ENCODE measurements at regions not wholly inside any gene's neighbourhood (a gene's known extent, or its start where the extent isn't known, plus 50 kb on each side); places are given as distances from the start of the nearest gene placed in this dataset.

DNA sequence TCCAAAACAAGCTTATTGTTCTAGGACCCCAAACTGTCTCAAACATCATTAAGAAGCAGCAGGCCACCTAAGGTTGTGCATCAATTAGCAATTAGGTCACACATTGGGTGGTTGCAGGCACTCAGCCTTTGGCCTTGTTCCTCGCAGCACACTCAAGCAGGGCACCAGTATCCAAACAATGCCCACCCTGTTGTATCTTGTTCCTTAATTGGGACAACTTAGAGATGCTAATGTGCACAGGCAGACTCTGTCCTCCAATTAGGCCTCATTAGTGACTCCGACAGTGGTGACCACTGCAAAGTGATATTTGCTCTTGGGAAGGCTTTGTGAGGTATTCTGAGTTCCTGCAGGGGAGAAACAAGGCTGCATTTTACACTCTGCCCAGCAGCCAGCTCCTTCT is 515.1 kb upstream of the PTBP2 start:
- Histone ChIP-seq H3K36me3 (ENCODE audit: control insufficient read depth, insufficient read depth, low read length) (no peaks in the 10 kb centered on the region), H4K20me1 (replicated peaks; ENCODE audit: control insufficient read depth, insufficient read depth, low read length) (no peaks in the 10 kb centered on the region), H3K9me3 (replicated peaks; ENCODE audit: control insufficient read depth, insufficient read depth, low read depth, low read length) (no peaks in the 10 kb centered on the region; the same call in 1 of the 2 replicates), H2AFZ (ENCODE audit: low read depth, low read length) (no peak overlapping the region), H3K4me1 (replicated peaks in 1 of 2; ENCODE audit: control insufficient read depth in 2 of 2, insufficient read depth in 2 of 2, low read length in 2 of 2) (no peaks in the 10 kb centered on the region), H3K4me2 (ENCODE audit: insufficient read depth, low read length) (no peak overlapping the region), H3K4me3 (no peak overlapping the region), H3K27me3 (ENCODE audit: control insufficient read depth in 2 of 2, insufficient read depth in 2 of 2, low read length in 2 of 2) (no peaks in the 10 kb centered on the region), H3K9me1 (ENCODE audit: control insufficient read depth, insufficient read depth, low read length) (no peaks in the 10 kb centered on the region), H3K27ac (ENCODE audit: extremely low read depth, low read depth, low read length) (no peak overlapping the region), H3K9ac (ENCODE audit: insufficient read depth in 1 of 2, low read depth in 2 of 2, low read length in 2 of 2) (no peak overlapping the region), H3K79me2 (ENCODE audit: control insufficient read depth, insufficient read depth, low read length) (no peaks in the 10 kb centered on the region)
- WGBS (ENCODE audit: insufficient coverage, low coverage, missing lambda C conversion rate): 3% methylated on average over 2 of the region's 2 CpGs
- CTCF ChIA-PET (ENCODE audit: low intra/inter-chr PET ratio): no interaction called here
- ATAC-seq: no peak
- POLR2A ChIA-PET: no interaction called here
- in situ Hi-C loops (cut with MboI) (no loop called here), intact Hi-C loops (cut with micrococcal nuclease) (no loop called here)
- no TSS peak for BruUV-seq (replicated peaks)
- DNase-seq (ENCODE audit: extremely low read depth in 1 of 4, low spot score in 3 of 4): no peak
- FAIRE-seq: no peak
- TF ChIP-seq DACH1 (IDR thresholded peaks at IDR 0.05; ENCODE audit: partially characterized antibody): no peak
- TF ChIP-seq RCOR1 (IDR thresholded peaks at IDR 0.05; ENCODE audit: borderline replicate concordance in 1 of 2, low read depth in 2 of 2, low read length in 2 of 2): no peak
- no peak for TF ChIP-seq BRD4 (IDR thresholded peaks at IDR 0.05)
- TF ChIP-seq ERF (CRISPR knock-in tag; IDR thresholded peaks at IDR 0.05): no peak
- no peak for TF ChIP-seq CTBP1 (IDR thresholded peaks at IDR 0.05; ENCODE audit: borderline replicate concordance)
- TF ChIP-seq, protein P1, sequence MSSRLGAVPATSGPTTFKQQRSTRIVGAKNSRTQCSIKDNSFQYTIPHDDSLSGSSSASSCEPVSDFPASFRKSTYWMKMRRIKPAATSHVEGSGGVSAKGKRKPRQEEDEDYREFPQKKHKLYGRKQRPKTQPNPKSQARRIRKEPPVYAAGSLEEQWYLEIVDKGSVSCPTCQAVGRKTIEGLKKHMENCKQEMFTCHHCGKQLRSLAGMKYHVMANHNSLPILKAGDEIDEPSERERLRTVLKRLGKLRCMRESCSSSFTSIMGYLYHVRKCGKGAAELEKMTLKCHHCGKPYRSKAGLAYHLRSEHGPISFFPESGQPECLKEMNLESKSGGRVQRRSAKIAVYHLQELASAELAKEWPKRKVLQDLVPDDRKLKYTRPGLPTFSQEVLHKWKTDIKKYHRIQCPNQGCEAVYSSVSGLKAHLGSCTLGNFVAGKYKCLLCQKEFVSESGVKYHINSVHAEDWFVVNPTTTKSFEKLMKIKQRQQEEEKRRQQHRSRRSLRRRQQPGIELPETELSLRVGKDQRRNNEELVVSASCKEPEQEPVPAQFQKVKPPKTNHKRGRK (tag; IDR thresholded peaks at IDR 0.05): no peak
- no peak for TF ChIP-seq ATF6 (CRISPR knock-in tag; IDR thresholded peaks at IDR 0.05)
- no peak for TF ChIP-seq HDAC3 (IDR thresholded peaks at IDR 0.05; ENCODE audit: borderline replicate concordance, partially characterized antibody)
- no peak for TF ChIP-seq SAP30 (IDR thresholded peaks at IDR 0.05; ENCODE audit: borderline replicate concordance, insufficient read depth, low read depth, low read length, poor library complexity, severe bottlenecking)
- TF ChIP-seq ZNF165 (CRISPR knock-in tag; IDR thresholded peaks at IDR 0.05; ENCODE audit: borderline replicate concordance): no peak
- no peak for TF ChIP-seq POLR2AphosphoS2 (IDR thresholded peaks at IDR 0.05; ENCODE audit: low read length)
- TF ChIP-seq NFYB (IDR thresholded peaks at IDR 0.05; ENCODE audit: extremely low read depth, insufficient read length): no peak
- no peak for TF ChIP-seq CREM (IDR thresholded peaks at IDR 0.05; ENCODE audit: low read depth)
- no peak for TF ChIP-seq TAF7 (tag; IDR thresholded peaks at IDR 0.05)
- TF ChIP-seq, protein P2, sequence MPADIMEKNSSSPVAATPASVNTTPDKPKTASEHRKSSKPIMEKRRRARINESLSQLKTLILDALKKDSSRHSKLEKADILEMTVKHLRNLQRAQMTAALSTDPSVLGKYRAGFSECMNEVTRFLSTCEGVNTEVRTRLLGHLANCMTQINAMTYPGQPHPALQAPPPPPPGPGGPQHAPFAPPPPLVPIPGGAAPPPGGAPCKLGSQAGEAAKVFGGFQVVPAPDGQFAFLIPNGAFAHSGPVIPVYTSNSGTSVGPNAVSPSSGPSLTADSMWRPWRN (IDR thresholded peaks at IDR 0.05; ENCODE audit: low read depth): no peak
- TF ChIP-seq ZNF134 (CRISPR knock-in tag; conservative IDR thresholded peaks at IDR 0.05): no peak
- TF ChIP-seq ZNF583 (CRISPR knock-in tag; IDR thresholded peaks at IDR 0.05): no peak
- TF ChIP-seq TEAD4 (IDR thresholded peaks at IDR 0.05; ENCODE audit: low read length): no peak
- TF ChIP-seq TEAD4 (CRISPR knock-in tag; IDR thresholded peaks at IDR 0.05; ENCODE audit: borderline replicate concordance): no peak
